Hepatocyte (in vitro differentiated cells): ENCODE measurements at regions not wholly inside any gene's neighbourhood (a gene's known extent, or its start where the extent isn't known, plus 50 kb on each side); places are given as distances from the start of the nearest gene placed in this dataset.

Experiments used
- EZH2 ChIP-seq: fragments of 200-600 bp; sonication (generic); IDR thresholded peaks from 2 replicates; pipeline ENCODE4 v1.6.1; 2016; ENCODE audit warnings: antibody characterized with exemption, mild to moderate bottlenecking, borderline replicate concordance
- TF ChIP-seq, protein P1 (sequence below): fragments of 200-600 bp; sonication (generic); IDR thresholded peaks from 2 replicates; pipeline ENCODE4 v1.5.1; 2016; ENCODE audit warnings: antibody characterized with exemption, mild to moderate bottlenecking; ENCODE audit not compliant: poor library complexity

DNA sequence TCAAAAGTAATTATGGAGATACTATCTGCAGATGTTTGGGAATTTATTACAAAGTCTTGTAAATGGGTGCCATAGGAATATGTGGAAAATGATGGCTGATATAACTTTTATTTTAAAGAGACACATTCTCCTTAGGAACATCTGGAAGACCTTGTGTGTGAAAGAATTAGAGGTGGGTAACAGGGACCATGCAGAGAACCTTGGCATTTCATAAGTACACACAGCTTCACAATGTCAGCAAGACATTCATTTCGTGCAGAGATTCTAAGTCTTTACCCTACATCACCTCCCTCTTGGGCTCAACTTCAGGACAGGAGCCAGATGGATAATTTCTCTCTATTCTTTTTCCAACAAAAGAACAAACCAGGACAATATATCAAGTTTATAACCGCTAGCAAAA is 458.1 kb upstream of the INTU start:
- TF ChIP-seq, protein P1, sequence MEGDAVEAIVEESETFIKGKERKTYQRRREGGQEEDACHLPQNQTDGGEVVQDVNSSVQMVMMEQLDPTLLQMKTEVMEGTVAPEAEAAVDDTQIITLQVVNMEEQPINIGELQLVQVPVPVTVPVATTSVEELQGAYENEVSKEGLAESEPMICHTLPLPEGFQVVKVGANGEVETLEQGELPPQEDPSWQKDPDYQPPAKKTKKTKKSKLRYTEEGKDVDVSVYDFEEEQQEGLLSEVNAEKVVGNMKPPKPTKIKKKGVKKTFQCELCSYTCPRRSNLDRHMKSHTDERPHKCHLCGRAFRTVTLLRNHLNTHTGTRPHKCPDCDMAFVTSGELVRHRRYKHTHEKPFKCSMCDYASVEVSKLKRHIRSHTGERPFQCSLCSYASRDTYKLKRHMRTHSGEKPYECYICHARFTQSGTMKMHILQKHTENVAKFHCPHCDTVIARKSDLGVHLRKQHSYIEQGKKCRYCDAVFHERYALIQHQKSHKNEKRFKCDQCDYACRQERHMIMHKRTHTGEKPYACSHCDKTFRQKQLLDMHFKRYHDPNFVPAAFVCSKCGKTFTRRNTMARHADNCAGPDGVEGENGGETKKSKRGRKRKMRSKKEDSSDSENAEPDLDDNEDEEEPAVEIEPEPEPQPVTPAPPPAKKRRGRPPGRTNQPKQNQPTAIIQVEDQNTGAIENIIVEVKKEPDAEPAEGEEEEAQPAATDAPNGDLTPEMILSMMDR, result no peak
- no peak for TF ChIP-seq EZH2
